ENCODE measurements at regions not wholly inside any gene's neighbourhood (a gene's known extent, or its start where the extent isn't known, plus 50 kb on each side); places are given as distances from the start of the nearest gene placed in this dataset.
A peak's percentile ranks its signal among the peaks of the same experiment; 100 is the strongest.
"Not testable (repeated sequence)": the region's sequence is repeated elsewhere in the genome, so short reads cannot be mapped to it uniquely, and the experiment has no call there.

GRCh38 chr20:52365688-52366087 is 174.1 kb upstream of the ZFP64 start:
- no peak for DNase-seq

- no peak for DNase-seq
Measured at GRCh38 chr20:52364405-52364804, 172.8 kb upstream of the ZFP64 start.

GRCh38 chr20:52361650-52362049 is 170.1 kb upstream of the ZFP64 start:
- no peak for DNase-seq

DNA sequence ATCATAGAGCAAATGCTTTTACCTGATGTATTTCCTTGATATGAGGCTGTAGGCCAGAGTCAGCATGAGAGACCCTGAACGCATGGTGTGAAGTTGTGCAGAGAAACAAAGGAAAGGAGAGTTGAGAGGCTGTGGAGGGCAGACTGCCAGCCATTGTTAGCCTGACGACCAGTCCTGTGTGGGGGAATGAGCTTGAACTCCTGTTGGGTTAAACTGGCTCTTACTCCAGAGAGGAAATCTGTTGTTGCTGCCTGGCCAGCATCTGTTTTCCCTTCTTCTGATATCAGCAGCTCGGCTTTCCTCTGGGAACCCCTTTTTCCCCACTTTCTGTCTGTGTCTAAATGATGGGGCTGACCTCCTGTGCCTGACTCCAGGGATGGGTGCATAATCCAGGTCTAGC is 158.2 kb upstream of the ZFP64 start:
- no peak for DNase-seq

- DNase-seq: no peak
Measured at GRCh38 chr20:52348434-52348833, 156.9 kb upstream of the ZFP64 start.

DNA sequence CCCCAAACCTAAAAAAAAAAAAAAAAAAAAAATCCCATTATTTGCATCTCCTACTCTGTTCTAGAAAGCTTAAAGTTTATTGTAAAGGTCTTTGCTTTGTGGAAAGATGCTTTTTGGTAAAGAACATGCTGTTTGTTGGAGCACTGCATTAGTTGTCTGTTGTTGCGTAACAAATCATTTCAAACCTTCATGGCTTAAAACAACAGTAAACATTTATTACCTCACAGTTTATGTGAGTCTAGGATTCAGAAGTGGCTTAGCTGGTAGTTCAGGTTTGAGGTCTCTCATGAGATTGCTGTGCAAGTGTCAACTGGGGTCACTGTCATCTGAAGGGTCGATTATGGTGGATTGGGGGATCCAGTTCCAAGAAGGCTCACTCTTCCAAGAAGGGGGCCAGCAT is 155.2 kb upstream of the ZFP64 start:
- no peak for DNase-seq

GRCh38 chr20:52342913-52343312 is 151.3 kb upstream of the ZFP64 start:
- no peak for DNase-seq

- no peak for DNase-seq
Measured at GRCh38 chr20:52340036-52340634, 148.6 kb upstream of the ZFP64 start.

- no peak for DNase-seq
Measured at GRCh38 chr20:52332649-52333250, 141.2 kb upstream of the ZFP64 start.

GRCh38 chr20:52332230-52332629 is 140.7 kb upstream of the ZFP64 start:
- DNase-seq: no peak

DNA sequence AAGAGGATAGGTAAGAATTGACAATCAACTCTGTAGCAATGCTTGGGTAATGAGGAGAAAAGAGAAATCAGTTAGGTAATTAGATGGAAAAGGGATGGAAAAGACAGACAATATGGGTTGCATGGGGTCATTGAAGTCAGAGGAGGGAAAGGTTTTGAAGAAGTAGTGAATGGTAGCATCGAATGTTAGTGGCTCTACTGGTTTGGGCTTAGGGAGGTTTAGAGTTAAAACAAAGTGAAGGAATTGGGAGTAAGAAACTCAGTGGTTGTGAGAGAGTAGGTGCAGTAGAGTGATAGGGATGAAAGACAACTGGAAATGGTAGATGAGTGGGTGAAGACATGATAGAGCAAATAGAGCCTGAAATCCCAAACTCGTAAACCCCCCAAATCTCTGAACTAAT is 140.1 kb upstream of the ZFP64 start:
- no peak for DNase-seq

GRCh38 chr20:52321396-52321795 is 129.8 kb upstream of the ZFP64 start:
- DNase-seq: no peak

- DNase-seq: peak; percentile 41
Measured at GRCh38 chr20:52318651-52319050, 127.1 kb upstream of the ZFP64 start.

DNA sequence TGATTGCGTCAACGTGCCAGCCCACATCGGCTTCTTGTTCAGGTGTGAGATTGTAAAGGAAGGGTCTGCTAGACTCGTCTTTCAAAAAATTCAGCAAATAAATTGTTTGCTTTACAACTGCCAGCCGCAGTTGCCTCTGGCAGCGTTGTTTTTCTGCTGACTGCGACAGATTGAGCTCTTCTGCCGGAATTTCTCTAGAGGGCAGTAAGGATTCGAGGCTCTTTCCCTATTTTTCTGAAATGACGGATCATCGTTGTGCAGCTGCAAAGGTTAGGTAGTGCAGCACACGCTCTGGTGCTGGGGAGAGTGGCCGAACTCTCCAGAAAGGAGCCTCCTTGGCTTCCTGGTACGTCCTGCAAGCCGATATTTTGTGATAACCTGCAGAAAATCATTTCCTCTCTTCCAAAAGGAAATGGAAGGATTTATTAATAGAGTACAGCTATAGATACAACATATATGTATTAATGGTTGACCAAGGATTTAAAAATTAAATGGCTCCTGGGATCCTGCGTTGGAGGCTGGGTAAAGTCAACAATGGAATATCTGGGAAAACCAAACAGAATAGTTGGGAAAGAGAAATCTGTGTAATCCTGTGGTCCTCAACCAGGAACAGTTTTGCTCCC is 121.9 kb upstream of the ZFP64 start:
- peak; percentile 45 for DNase-seq

- peak; percentile 42 for DNase-seq
Measured at GRCh38 chr20:52312132-52312729, 120.7 kb upstream of the ZFP64 start.

GRCh38 chr20:52311209-52311794 is 119.7 kb upstream of the ZFP64 start:
- DNase-seq: no peak

DNA sequence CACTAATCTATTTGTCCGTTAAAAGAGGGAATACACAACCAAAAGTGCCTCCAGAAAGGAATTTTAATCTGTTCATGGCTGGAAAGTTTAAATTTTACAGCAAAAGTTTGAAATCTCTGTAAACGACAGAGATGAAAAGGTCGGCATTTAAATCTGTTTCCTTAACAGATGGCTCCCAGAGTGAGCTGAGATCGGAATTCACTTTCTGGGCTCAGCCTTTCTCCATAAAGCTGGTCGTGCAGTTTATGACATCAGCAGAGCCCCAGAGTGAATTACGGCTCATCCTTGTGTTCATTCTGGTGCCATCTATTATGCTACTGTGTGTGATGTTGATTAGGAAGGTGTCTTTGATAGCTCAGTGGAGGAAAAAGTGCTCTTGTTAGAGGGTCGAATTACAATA is 117.6 kb upstream of the ZFP64 start:
- no peak for DNase-seq

GRCh38 chr20:52306477-52306876 is 114.9 kb upstream of the ZFP64 start:
- DNase-seq: no peak

GRCh38 chr20:52305858-52306257 is 114.3 kb upstream of the ZFP64 start:
- no peak for DNase-seq

GRCh38 chr20:52305024-52305645 is 113.6 kb upstream of the ZFP64 start:
- no peak for DNase-seq

GRCh38 chr20:52303281-52303950 is 111.8 kb upstream of the ZFP64 start:
- DNase-seq: no peak

DNA sequence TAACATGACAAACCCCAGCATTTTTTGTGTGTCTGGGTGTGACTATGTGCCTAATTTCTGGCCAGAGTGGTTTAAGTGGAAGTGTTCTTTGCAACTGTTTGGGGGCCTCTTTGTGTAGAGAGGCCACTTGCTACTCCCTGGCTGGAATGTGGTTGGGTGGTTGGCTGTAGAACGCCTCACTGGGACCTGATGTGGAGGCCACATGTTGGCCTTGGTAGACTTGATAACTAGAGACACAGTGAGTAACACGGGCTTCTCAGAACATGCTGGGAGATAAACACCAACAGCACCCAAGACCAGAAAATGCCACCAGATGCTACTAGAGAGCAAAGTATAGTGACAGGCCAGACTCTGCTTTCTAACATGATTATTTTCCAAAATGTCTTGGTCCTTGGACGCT is 111.2 kb upstream of the ZFP64 start:
- no peak for DNase-seq

DNA sequence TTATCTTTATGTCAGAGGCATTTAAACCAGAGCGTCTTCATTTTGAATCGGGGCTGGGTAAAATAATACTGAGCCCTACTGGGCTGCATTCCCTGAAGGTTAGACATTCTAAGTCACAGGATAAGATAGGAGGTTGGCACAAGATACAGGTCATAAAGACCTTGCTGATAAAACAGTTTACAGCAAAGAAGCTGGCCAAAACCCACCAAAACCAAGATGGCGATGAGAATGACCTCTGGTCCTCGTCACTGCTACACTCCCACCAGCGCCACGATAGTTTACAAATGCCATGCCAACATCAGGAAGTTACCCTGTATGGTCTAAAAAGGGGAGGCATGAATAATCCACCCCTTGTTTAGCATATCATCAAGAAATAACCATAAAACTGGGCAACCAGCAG is 110.5 kb upstream of the ZFP64 start:
- not testable (repeated sequence) for DNase-seq
